Astrocyte (in vitro differentiated cells and primary cell): ENCODE measurements at regions not wholly inside any gene's neighbourhood (a gene's known extent, or its start where the extent isn't known, plus 50 kb on each side); places are given as distances from the start of the nearest gene placed in this dataset.
"Not testable (repeated sequence)": the region's sequence is repeated elsewhere in the genome, so short reads cannot be mapped to it uniquely, and the experiment has no call there.

Source experiments
- DNase-seq: peaks from one replicate; pipeline ENCODE4 v3.0.0-alpha.2; 2010; ENCODE audit warnings: low read depth
- FAIRE-seq: peaks from 2 replicates; lab custom pipeline; 2011; peaks lifted over from hg19 to GRCh38; lab: Jason Lieb, UNC
- H2AFZ ChIP-seq: 2 replicates; pipeline ENCODE4 v1.6.0; 2012; ENCODE audit warnings: low read depth, low read length, inconsistent platforms
- H3K27ac ChIP-seq: 2 replicates; pipeline ENCODE4 v1.5.1; 2011; ENCODE audit warnings: low read depth, low read length, inconsistent platforms
- H3K27me3 ChIP-seq: 2 replicates; pipeline ENCODE4 v1.6.0; 2011; ENCODE audit warnings: low read length, inconsistent platforms; ENCODE audit not compliant: insufficient read depth
- H3K36me3 ChIP-seq: 2 replicates; pipeline ENCODE4 v1.5.1; 2011; ENCODE audit warnings: low read length, inconsistent platforms; ENCODE audit not compliant: insufficient read depth
- H3K4me1 ChIP-seq: 2 replicates; pipeline ENCODE4 v1.5.1; 2011; ENCODE audit warnings: low read length, inconsistent platforms; ENCODE audit not compliant: insufficient read depth
- H3K4me2 ChIP-seq: 2 replicates; pipeline ENCODE4 v1.6.0; 2012; ENCODE audit warnings: low read length, inconsistent platforms
- H3K4me3 ChIP-seq: 2 replicates; pipeline ENCODE4 v1.5.1; 2011; ENCODE audit warnings: low read depth, mild to moderate bottlenecking, low read length, inconsistent platforms; ENCODE audit not compliant: insufficient read depth
- H3K79me2 ChIP-seq: 2 replicates; pipeline ENCODE4 v1.6.0; 2012; ENCODE audit warnings: mild to moderate bottlenecking, low read length, inconsistent platforms; ENCODE audit not compliant: insufficient read depth
- H3K9ac ChIP-seq: 2 replicates; pipeline ENCODE4 v1.6.0; 2012; ENCODE audit warnings: mild to moderate bottlenecking, low read length, inconsistent platforms
- H3K9me3 ChIP-seq: 2 replicates; pipeline ENCODE4 v1.5.1; 2012; ENCODE audit warnings: low read depth, mild to moderate bottlenecking, low read length, inconsistent platforms; ENCODE audit not compliant: insufficient read depth
- H4K20me1 ChIP-seq: 2 replicates; pipeline ENCODE4 v1.6.0; 2012; ENCODE audit warnings: low read length, inconsistent platforms; ENCODE audit not compliant: insufficient read depth
- H3K27ac Mint-ChIP-seq: one replicate; pipeline ENCODE4 v1.8.0; 2021; ENCODE audit warnings: mild to moderate bottlenecking, mixed read lengths; ENCODE audit not compliant: unreplicated experiment
- H3K27me3 Mint-ChIP-seq: one replicate; pipeline ENCODE4 v1.8.0; 2021; ENCODE audit warnings: low read depth, mixed read lengths; ENCODE audit not compliant: unreplicated experiment
- H3K36me3 Mint-ChIP-seq: one replicate; pipeline ENCODE4 v1.8.0; 2021; ENCODE audit warnings: low read depth, mixed read lengths; ENCODE audit not compliant: unreplicated experiment
- H3K4me1 Mint-ChIP-seq: one replicate; pipeline ENCODE4 v1.8.0; 2021; ENCODE audit warnings: low read depth, mixed read lengths; ENCODE audit not compliant: unreplicated experiment
- H3K4me3 Mint-ChIP-seq: one replicate; pipeline ENCODE4 v1.8.0; 2021; ENCODE audit warnings: mild to moderate bottlenecking, moderate library complexity, mixed read lengths; ENCODE audit not compliant: unreplicated experiment
- H3K9me3 Mint-ChIP-seq: one replicate; pipeline ENCODE4 v1.8.0; 2021; ENCODE audit warnings: mild to moderate bottlenecking, mixed read lengths; ENCODE audit not compliant: unreplicated experiment
- CTCF ChIP-seq: IDR thresholded peaks from 2 replicates; pipeline ENCODE4 v1.5.1; 2011; ENCODE audit warnings: low read depth, mild to moderate bottlenecking, inconsistent platforms, low read length, moderate library complexity; ENCODE audit not compliant: insufficient read depth
- EZH2 ChIP-seq: IDR thresholded peaks from 2 replicates; pipeline ENCODE4 v1.6.1; 2012; ENCODE audit warnings: mild to moderate bottlenecking, low read length, inconsistent platforms; ENCODE audit not compliant: insufficient read depth

GRCh38 chr6:121794630-121795029 lies 359.2 kb downstream of the GJA1 start:
- peaks cover 12% of the 10 kb centered on the region for H3K4me1 ChIP-seq
- no peaks in the 10 kb centered on the region for H3K27me3 Mint-ChIP-seq
- TF ChIP-seq EZH2, result no peak
- TF ChIP-seq CTCF, result no peak
- H3K9ac ChIP-seq, result peak overlapping the region; percentile 45
- peak overlapping the region; percentile 93 for H3K27ac ChIP-seq
- peak; percentile 97 for DNase-seq
- no peaks in the 10 kb centered on the region for H3K9me3 ChIP-seq
- H3K79me2 ChIP-seq, result no peaks in the 10 kb centered on the region
- no peaks in the 10 kb centered on the region for H4K20me1 ChIP-seq
- H3K4me3 ChIP-seq, result no peak overlapping the region
- H3K27ac Mint-ChIP-seq, result peak overlapping the region; percentile 90
- H3K4me1 Mint-ChIP-seq, result peaks cover 22% of the 10 kb centered on the region
- no peaks in the 10 kb centered on the region for H3K27me3 ChIP-seq
- no peak overlapping the region for H2AFZ ChIP-seq
- no peaks in the 10 kb centered on the region for H3K36me3 Mint-ChIP-seq
- H3K9me3 Mint-ChIP-seq, result peaks cover 2% of the 10 kb centered on the region
- FAIRE-seq, result peak; percentile 87
- H3K4me3 Mint-ChIP-seq, result no peak overlapping the region
- no peaks in the 10 kb centered on the region for H3K36me3 ChIP-seq
- peak overlapping the region; percentile 51 for H3K4me2 ChIP-seq

GRCh38 chr6:121797598-121797997 lies 362.2 kb downstream of the GJA1 start:
- H4K20me1 ChIP-seq, H3K4me3 Mint-ChIP-seq, H3K36me3 Mint-ChIP-seq, H3K36me3 ChIP-seq, DNase-seq, H3K4me2 ChIP-seq, H3K4me3 ChIP-seq, H3K27ac ChIP-seq, H3K79me2 ChIP-seq, H3K27me3 ChIP-seq, H2AFZ ChIP-seq, H3K27me3 Mint-ChIP-seq, H3K27ac Mint-ChIP-seq, H3K9me3 ChIP-seq, H3K9ac ChIP-seq, FAIRE-seq: not testable (repeated sequence)
- Mint-ChIP-seq H3K4me1 (peaks cover 19% of the 10 kb centered on the region), H3K9me3 (peaks cover 13% of the 10 kb centered on the region)
- peaks cover 12% of the 10 kb centered on the region for H3K4me1 ChIP-seq

- H3K9ac ChIP-seq, H3K27me3 Mint-ChIP-seq, H3K27ac ChIP-seq, H3K27ac Mint-ChIP-seq, H3K36me3 ChIP-seq, H3K4me3 ChIP-seq, H3K4me2 ChIP-seq, H2AFZ ChIP-seq, H3K36me3 Mint-ChIP-seq, H3K9me3 ChIP-seq, H3K79me2 ChIP-seq, H3K27me3 ChIP-seq, H3K4me3 Mint-ChIP-seq, H4K20me1 ChIP-seq: not testable (repeated sequence)
- FAIRE-seq, result peak; percentile 13
- DNase-seq, result peak; percentile 58
- Mint-ChIP-seq H3K9me3 (peaks cover 14% of the 10 kb centered on the region), H3K4me1 (peaks cover 19% of the 10 kb centered on the region)
- peaks cover 12% of the 10 kb centered on the region for H3K4me1 ChIP-seq
These were observed 362.7 kb downstream of the GJA1 start for GRCh38 chr6:121798126-121798525.

- FAIRE-seq, result no peak
- no peak overlapping the region for H2AFZ ChIP-seq
- no peak overlapping the region for H3K27ac ChIP-seq
- H3K9ac ChIP-seq, result no peak overlapping the region
- Mint-ChIP-seq H3K27me3 (no peaks in the 10 kb centered on the region), H3K36me3 (no peaks in the 10 kb centered on the region), H3K4me1 (peaks cover 7% of the 10 kb centered on the region), H3K4me3 (no peak overlapping the region), H3K27ac (no peak overlapping the region), H3K9me3 (peaks cover 17% of the 10 kb centered on the region)
- no peak overlapping the region for H3K4me2 ChIP-seq
- H3K79me2 ChIP-seq, result no peaks in the 10 kb centered on the region
- TF ChIP-seq CTCF (no peak), EZH2 (no peak)
- no peaks in the 10 kb centered on the region for H3K27me3 ChIP-seq
- DNase-seq, result no peak
- H3K4me3 ChIP-seq, result no peak overlapping the region
- H3K36me3 ChIP-seq, result no peaks in the 10 kb centered on the region
- H4K20me1 ChIP-seq, result no peaks in the 10 kb centered on the region
- H3K9me3 ChIP-seq, result peaks cover 7% of the 10 kb centered on the region
- peaks cover 7% of the 10 kb centered on the region for H3K4me1 ChIP-seq
These were observed 364.1 kb downstream of the GJA1 start for GRCh38 chr6:121799574-121799973.
